ENCODE measurements at regions not wholly inside any gene's neighbourhood (a gene's known extent, or its start where the extent isn't known, plus 50 kb on each side); places are given as distances from the start of the nearest gene placed in this dataset.
A peak's percentile ranks its signal among the peaks of the same experiment; 100 is the strongest.

GRCh38 chr3:73786321-73786807 is 161.6 kb upstream of the PDZRN3 start:
- 0 to 100% (median 79%) methylated on average over 1 of the region's 1 CpG; no CpG with 5 or more reads in 4 of the 10 experiments for WGBS, 10 experiments
- Histone ChIP-seq H3K4me3 (no peak overlapping the region), H3K4me1 (replicated peaks in 1 of 2) (no peaks in the 10 kb centered on the region), H3K27ac (no peak overlapping the region)
- ATAC-seq (replicated peaks in 6 of 8) = peak in 4 of 8 experiments; percentile 40 to 82 (median 67)
- in situ Hi-C loops (cut with MboI; ENCODE audit: low pct_unique_long_range_greater_than_20kb in 2 of 9, low sequenced_read_pairs in 9 of 9, unreplicated experiment in 9 of 9) = no loop called here

GRCh38 chr3:73784686-73785392 is 160.1 kb upstream of the PDZRN3 start:
- Histone ChIP-seq H3K4me3 (no peak overlapping the region), H3K4me1 (replicated peaks in 1 of 2) (no peaks in the 10 kb centered on the region), H3K27ac (no peak overlapping the region)
- 3 to 100% (median 79%) methylated on average over 2 to 8 of the region's 8 CpGs for WGBS, 10 experiments
- ATAC-seq (replicated peaks in 6 of 8) = peak; percentile 19 to 86 (median 68)
- in situ Hi-C loops (cut with MboI; ENCODE audit: low pct_unique_long_range_greater_than_20kb in 2 of 9, low sequenced_read_pairs in 9 of 9, unreplicated experiment in 9 of 9) = no loop called here

GRCh38 chr3:73783811-73784210 is 159.1 kb upstream of the PDZRN3 start:
- H3K4me3 ChIP-seq = no peak overlapping the region
- in situ Hi-C loops (cut with MboI; ENCODE audit: low pct_unique_long_range_greater_than_20kb in 2 of 9, low sequenced_read_pairs in 9 of 9, unreplicated experiment in 9 of 9) = no loop called here
- no peak overlapping the region for H3K27ac ChIP-seq
- ATAC-seq (replicated peaks in 6 of 8) = no peak
- H3K4me1 ChIP-seq (replicated peaks in 1 of 2) = no peaks in the 10 kb centered on the region

DNA sequence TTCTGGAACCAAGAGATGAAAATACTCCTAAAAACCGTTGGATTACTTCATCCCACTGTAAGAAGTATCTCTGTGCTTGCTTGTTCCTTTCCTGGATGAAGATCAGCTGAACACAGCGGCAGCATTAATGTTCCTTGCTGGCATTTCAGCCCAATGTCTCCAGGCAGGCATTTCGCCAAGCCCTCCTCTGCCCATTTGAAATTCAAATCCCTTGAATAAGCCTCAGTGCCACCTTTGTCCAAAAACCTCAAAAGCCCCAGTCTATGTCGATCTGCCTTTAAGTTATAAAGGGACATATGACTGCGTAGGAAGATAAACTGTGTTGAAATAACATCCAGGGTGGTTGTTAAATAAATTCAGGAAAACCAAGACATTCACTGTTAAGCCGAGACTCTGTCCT is 156.8 kb upstream of the PDZRN3 start:
- no peaks in the 10 kb centered on the region for H3K4me1 ChIP-seq (replicated peaks in 1 of 2)
- no peak overlapping the region for H3K27ac ChIP-seq
- in situ Hi-C loops (cut with MboI; ENCODE audit: low pct_unique_long_range_greater_than_20kb in 2 of 9, low sequenced_read_pairs in 9 of 9, unreplicated experiment in 9 of 9) = no loop called here
- WGBS, 10 experiments = 0 to 100% (median 90%) methylated on average over 1 to 6 of the region's 6 CpGs; no CpG with 5 or more reads in 2 of the 10 experiments
- ATAC-seq (replicated peaks in 6 of 8) = no peak
- H3K4me3 ChIP-seq = no peak overlapping the region

DNA sequence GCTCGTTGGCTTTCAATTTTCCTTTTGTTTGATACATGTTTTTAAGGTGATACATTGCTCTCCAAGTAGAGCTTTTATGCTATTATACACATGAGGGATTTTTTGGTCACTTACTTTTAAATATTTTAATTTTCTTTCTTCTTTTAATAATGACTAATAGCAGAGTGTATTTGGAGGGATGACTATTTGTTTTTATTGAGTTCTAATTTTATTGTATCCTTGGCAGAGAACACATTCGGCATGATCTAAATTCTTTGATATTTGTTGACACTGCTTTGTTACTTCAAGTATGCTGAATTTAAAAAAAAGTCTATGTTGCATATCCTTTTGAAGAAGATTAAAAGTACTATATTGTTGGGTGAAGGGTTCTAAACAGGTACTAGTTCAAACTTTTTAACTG is 149.9 kb upstream of the PDZRN3 start:
- Histone ChIP-seq H3K27ac (no peak overlapping the region), H3K4me1 (replicated peaks in 1 of 2) (no peaks in the 10 kb centered on the region), H3K4me3 (no peak overlapping the region)
- in situ Hi-C loops (cut with MboI; ENCODE audit: low pct_unique_long_range_greater_than_20kb in 2 of 9, low sequenced_read_pairs in 9 of 9, unreplicated experiment in 9 of 9) = loop anchor here in 1 of 9 experiments (25.0 kb wide), 1 partner anchor 262 kb away; no protein-coding TSS in a partner anchor
- ATAC-seq (replicated peaks in 6 of 8) = no peak
- 8 to 100% (median 65%) methylated on average over 1 to 2 of the region's 2 CpGs for WGBS, 10 experiments

GRCh38 chr3:73773233-73773632 is 148.5 kb upstream of the PDZRN3 start:
- no peak for ATAC-seq (replicated peaks in 6 of 8)
- Histone ChIP-seq H3K4me3 (no peak overlapping the region), H3K4me1 (replicated peaks in 1 of 2) (no peaks in the 10 kb centered on the region), H3K27ac (no peak overlapping the region)
- WGBS, 10 experiments = 0 to 100% (median 80%) methylated on average over 1 of the region's 1 CpG; no CpG with 5 or more reads in 5 of the 10 experiments
- in situ Hi-C loops (cut with MboI; ENCODE audit: low pct_unique_long_range_greater_than_20kb in 2 of 9, low sequenced_read_pairs in 9 of 9, unreplicated experiment in 9 of 9) = loop anchor here in 1 of 9 experiments (25.0 kb wide), 1 partner anchor 261 kb away; no protein-coding TSS in a partner anchor

- no peak overlapping the region for H3K27ac ChIP-seq
- H3K4me1 ChIP-seq (replicated peaks in 1 of 2) = no peaks in the 10 kb centered on the region
- no peak for ATAC-seq (replicated peaks in 6 of 8)
- in situ Hi-C loops (cut with MboI; ENCODE audit: low pct_unique_long_range_greater_than_20kb in 2 of 9, low sequenced_read_pairs in 9 of 9, unreplicated experiment in 9 of 9) = loop anchor here in 1 of 9 experiments (25.0 kb wide), 1 partner anchor 260 kb away; no protein-coding TSS in a partner anchor
- no peak overlapping the region for H3K4me3 ChIP-seq
- 35 to 100% (median 80%) methylated on average over 1 to 3 of the region's 3 CpGs; no CpG with 5 or more reads in 1 of the 10 experiments for WGBS, 10 experiments
These were observed 147.5 kb upstream of the PDZRN3 start for GRCh38 chr3:73772076-73772886.

GRCh38 chr3:73768524-73769308 is 144.0 kb upstream of the PDZRN3 start:
- in situ Hi-C loops (cut with MboI; ENCODE audit: low pct_unique_long_range_greater_than_20kb in 2 of 9, low sequenced_read_pairs in 9 of 9, unreplicated experiment in 9 of 9) = loop anchor here in 1 of 9 experiments (25.0 kb wide), 1 partner anchor 256 kb away; no protein-coding TSS in a partner anchor
- H3K27ac ChIP-seq = no peak overlapping the region
- no peaks in the 10 kb centered on the region for H3K4me1 ChIP-seq (replicated peaks in 1 of 2)
- ATAC-seq (replicated peaks in 6 of 8) = no peak
- WGBS, 10 experiments = 32 to 100% (median 75%) methylated on average over 1 to 5 of the region's 5 CpGs
- H3K4me3 ChIP-seq = no peak overlapping the region

- ATAC-seq (replicated peaks in 6 of 8) = peak in 3 of 8 experiments; percentile 64 to 75 (median 72)
- Histone ChIP-seq H3K4me3 (no peak overlapping the region), H3K4me1 (replicated peaks in 1 of 2) (no peaks in the 10 kb centered on the region), H3K27ac (no peak overlapping the region)
- in situ Hi-C loops (cut with MboI; ENCODE audit: low pct_unique_long_range_greater_than_20kb in 2 of 9, low sequenced_read_pairs in 9 of 9, unreplicated experiment in 9 of 9) = loop anchor here in 1 of 9 experiments (25.0 kb wide), 1 partner anchor 254 kb away; no protein-coding TSS in a partner anchor
- 0 to 100% (median 69%) methylated on average over 1 to 7 of the region's 7 CpGs; no CpG with 5 or more reads in 1 of the 10 experiments for WGBS, 10 experiments
These were observed 142.0 kb upstream of the PDZRN3 start for GRCh38 chr3:73766599-73767381.

DNA sequence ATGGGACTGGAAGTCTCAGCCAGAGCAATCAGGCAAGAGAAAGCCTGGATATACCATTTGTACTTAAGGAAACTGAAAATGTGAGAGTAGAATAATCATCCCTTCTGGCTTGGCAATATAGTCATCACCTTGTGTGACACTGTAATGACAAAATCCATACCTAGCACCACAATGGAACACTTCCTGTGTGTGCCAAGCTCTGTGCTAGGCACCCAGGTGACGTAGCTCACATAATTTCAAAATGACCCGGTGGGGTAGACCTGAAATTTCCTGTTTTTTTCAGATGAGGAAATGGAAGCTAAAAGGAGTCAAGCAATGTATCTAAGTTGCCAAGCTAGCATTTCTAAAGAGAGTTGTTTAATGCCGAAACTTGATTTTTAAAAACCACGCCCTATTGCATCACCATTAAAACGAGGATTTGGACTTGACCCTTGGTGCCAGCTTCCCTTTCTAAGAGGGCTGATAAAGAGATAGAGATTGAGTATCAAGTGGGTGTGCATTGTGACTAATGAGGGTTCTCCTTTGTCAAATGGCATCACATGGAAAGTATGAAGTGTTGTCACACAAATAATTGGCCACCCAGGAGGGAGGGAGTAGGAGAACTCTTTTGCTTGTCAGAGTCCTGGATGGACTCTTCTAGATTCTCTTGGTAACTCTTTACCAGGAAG is 141.3 kb upstream of the PDZRN3 start:
- H3K4me3 ChIP-seq = no peak overlapping the region
- WGBS, 10 experiments = 8 to 100% (median 80%) methylated on average over 2 to 5 of the region's 5 CpGs
- in situ Hi-C loops (cut with MboI; ENCODE audit: low pct_unique_long_range_greater_than_20kb in 2 of 9, low sequenced_read_pairs in 9 of 9, unreplicated experiment in 9 of 9) = loop anchor here in 1 of 9 experiments (25.0 kb wide), 1 partner anchor 254 kb away; no protein-coding TSS in a partner anchor

DNA sequence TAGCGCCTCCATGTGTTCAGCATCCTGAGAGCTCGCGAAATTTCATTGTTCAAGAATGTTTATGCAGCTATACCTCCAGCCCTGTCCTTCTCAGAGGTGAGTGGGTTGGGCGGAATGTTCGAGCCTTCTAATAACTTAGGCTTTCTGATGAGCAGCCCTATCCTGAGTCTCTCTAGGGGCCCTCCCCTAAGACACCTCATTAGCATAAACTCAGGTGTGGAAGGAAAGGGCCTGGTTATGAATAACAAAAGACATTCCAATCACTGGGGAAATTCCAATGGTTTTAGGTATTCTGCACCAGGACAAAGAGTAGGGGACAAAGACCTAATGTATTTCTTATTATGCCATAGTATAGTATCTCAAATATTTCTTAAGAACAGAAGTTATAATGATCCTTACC is 138.1 kb upstream of the PDZRN3 start:
- in situ Hi-C loops (cut with MboI; ENCODE audit: low pct_unique_long_range_greater_than_20kb in 2 of 9, low sequenced_read_pairs in 9 of 9, unreplicated experiment in 9 of 9) = loop anchor here in 1 of 9 experiments (25.0 kb wide), 1 partner anchor 251 kb away; no protein-coding TSS in a partner anchor
- Histone ChIP-seq H3K27ac (no peak overlapping the region), H3K4me1 (replicated peaks in 1 of 2) (no peaks in the 10 kb centered on the region), H3K4me3 (no peak overlapping the region)
- no peak for ATAC-seq (replicated peaks in 6 of 8)
- WGBS, 10 experiments = 67 to 100% (median 86%) methylated on average over 1 to 5 of the region's 5 CpGs; no CpG with 5 or more reads in 1 of the 10 experiments

More for the DNA sequence above, 141.3 kb upstream of the PDZRN3 start:
- no peak overlapping the region for H3K27ac ChIP-seq
- ATAC-seq (replicated peaks in 6 of 8) = peak in 2 of 8 experiments; percentile 50 to 65
- H3K4me1 ChIP-seq (replicated peaks in 1 of 2) = no peaks in the 10 kb centered on the region
